ENCODE measurements at regions not wholly inside any gene's neighbourhood (a gene's known extent, or its start where the extent isn't known, plus 50 kb on each side); places are given as distances from the start of the nearest gene placed in this dataset.

GRCh38 chr15:69583626-69584025 lies 131.0 kb downstream of the RPLP1 start:
- Histone ChIP-seq H3K36me3 (ENCODE audit: control insufficient read depth in 4 of 4, insufficient read depth in 3 of 4, low read depth in 1 of 4, low read length in 3 of 4) (no peaks in the 10 kb centered on the region), H3K4me1 (ENCODE audit: control insufficient read depth in 4 of 4, insufficient read depth in 4 of 4, low read length in 3 of 4) (peaks cover 6 to 27% (median 23%) of the 10 kb centered on the region in 4 donors), H3K9me3 (ENCODE audit: control insufficient read depth in 4 of 4, low read length in 3 of 4) (no peaks in the 10 kb centered on the region), H3K27me3 (ENCODE audit: control insufficient read depth in 4 of 4, insufficient read depth in 4 of 4, low read length in 3 of 4) (no peaks in the 10 kb centered on the region), H3K27ac (ENCODE audit: low read depth in 1 of 2, low read length in 2 of 2) (no peak overlapping the region), H3K9ac (ENCODE audit: low read depth in 1 of 2, low read length in 2 of 2) (no peak overlapping the region), H3K4me3 (ENCODE audit: low read depth in 1 of 3, low read length in 3 of 3) (no peak overlapping the region)
- no peak for TF ChIP-seq RAD21 (IDR thresholded peaks at IDR 0.05)
- no peak for TF ChIP-seq TAF1 (conservative IDR thresholded peaks at IDR 0.05)
- TF ChIP-seq FOXA1 (IDR thresholded peaks at IDR 0.05), result no peak
- TF ChIP-seq NR2F2 (IDR thresholded peaks at IDR 0.05), result no peak
- TF ChIP-seq RXRA (IDR thresholded peaks at IDR 0.05), result no peak
- TF ChIP-seq ZBTB33 (IDR thresholded peaks at IDR 0.05), result no peak
- TF ChIP-seq REST (IDR thresholded peaks at IDR 0.05), result no peak
- TF ChIP-seq EGR1 (IDR thresholded peaks at IDR 0.05; ENCODE audit: low read depth in 2 of 2), result no peak
- no peak for TF ChIP-seq SP1 (IDR thresholded peaks at IDR 0.05)
- TF ChIP-seq CTCF (IDR thresholded peaks at IDR 0.05; ENCODE audit: low read depth, low read length, missing input control), result no peak
- no peak for TF ChIP-seq MAX (IDR thresholded peaks at IDR 0.05)
- TF ChIP-seq ATF3 (IDR thresholded peaks at IDR 0.05), result no peak
- no peak for DNase-seq (ENCODE audit: low spot score)
- WGBS, result 74% methylated on average over 3 of the region's 3 CpGs

- no peak for DNase-seq (ENCODE audit: low spot score)
These were observed 133.3 kb downstream of the RPLP1 start for GRCh38 chr15:69585937-69586336.

More at GRCh38 chr15:69585937-69586336, 133.3 kb downstream of the RPLP1 start:
- H3K27me3 ChIP-seq (ENCODE audit: control insufficient read depth in 4 of 4, insufficient read depth in 4 of 4, low read length in 3 of 4), result no peaks in the 10 kb centered on the region
- no peaks in the 10 kb centered on the region for H3K9me3 ChIP-seq (ENCODE audit: control insufficient read depth in 4 of 4, low read length in 3 of 4)
- no peak overlapping the region for H3K9ac ChIP-seq (ENCODE audit: low read depth in 1 of 2, low read length in 2 of 2)
- no peak overlapping the region for H3K4me3 ChIP-seq (ENCODE audit: low read depth in 1 of 3, low read length in 3 of 3)
- peaks cover 0 to 5% (median under 1%) of the 10 kb centered on the region in 4 donors for H3K4me1 ChIP-seq (ENCODE audit: control insufficient read depth in 4 of 4, insufficient read depth in 4 of 4, low read length in 3 of 4)
- H3K36me3 ChIP-seq (ENCODE audit: control insufficient read depth in 4 of 4, insufficient read depth in 3 of 4, low read depth in 1 of 4, low read length in 3 of 4), result no peaks in the 10 kb centered on the region
- WGBS, result 94% methylated on average over 3 of the region's 3 CpGs
- TF ChIP-seq JUND (IDR thresholded peaks at IDR 0.05) (no peak), CTCF (IDR thresholded peaks at IDR 0.05; ENCODE audit: low read depth, low read length, missing input control) (no peak), YY1 (IDR thresholded peaks at IDR 0.05) (no peak)
- H3K27ac ChIP-seq (ENCODE audit: low read depth in 1 of 2, low read length in 2 of 2), result no peak overlapping the region

All from liver (tissue), 8 donors.